AG10803 (cell line): ENCODE measurements at regions not wholly inside any gene's neighbourhood (a gene's known extent, or its start where the extent isn't known, plus 50 kb on each side); places are given as distances from the start of the nearest gene placed in this dataset.

Source experiments
- DNase-seq: peaks from one replicate; pipeline ENCODE4 v3.0.0; 2010; ENCODE audit warnings: low read depth
- H3K4me3 ChIP-seq: 2 replicates; pipeline ENCODE4 v1.5.1; 2011; ENCODE audit warnings: mild to moderate bottlenecking, low read length, control low read depth
- CTCF ChIP-seq: conservative IDR thresholded peaks from 2 replicates; pipeline ENCODE4 v1.5.1; 2011; ENCODE audit warnings: mild to moderate bottlenecking, low read length, control low read depth, inconsistent platforms

GRCh38 chr6:21961226-21961625 is 335.6 kb downstream of the PRL start:
- DNase-seq, result no peak
- H3K4me3 ChIP-seq, result no peak overlapping the region
- no peak for TF ChIP-seq CTCF

- no peak for DNase-seq
- H3K4me3 ChIP-seq, result no peak overlapping the region
- no peak for TF ChIP-seq CTCF
These were observed 331.8 kb downstream of the PRL start for GRCh38 chr6:21965016-21965415.

- no peak for DNase-seq
- TF ChIP-seq CTCF, result no peak
- no peak overlapping the region for H3K4me3 ChIP-seq
These were observed 330.8 kb downstream of the PRL start for GRCh38 chr6:21965953-21966539.

GRCh38 chr6:21967056-21967974 is 329.5 kb downstream of the PRL start:
- DNase-seq, result no peak
- H3K4me3 ChIP-seq, result no peak overlapping the region
- TF ChIP-seq CTCF, result no peak

- no peak for DNase-seq
- no peak overlapping the region for H3K4me3 ChIP-seq
- no peak for TF ChIP-seq CTCF
These were observed 328.4 kb downstream of the PRL start for GRCh38 chr6:21968411-21968810.

GRCh38 chr6:21969192-21969591 is 327.6 kb downstream of the PRL start:
- no peak for TF ChIP-seq CTCF
- no peak overlapping the region for H3K4me3 ChIP-seq
- DNase-seq, result no peak
